Spleen (tissue), 11 donors: ENCODE measurements at regions not wholly inside any gene's neighbourhood (a gene's known extent, or its start where the extent isn't known, plus 50 kb on each side); places are given as distances from the start of the nearest gene placed in this dataset.
"Not testable (repeated sequence)": the region's sequence is repeated elsewhere in the genome, so short reads cannot be mapped to it uniquely, and the experiment has no call there.

ENCODE experiments used
- DNase-seq: peaks from one replicate; pipeline ENCODE4 v3.0.0-alpha.2; 2020
- H3K27ac ChIP-seq, 8 donors: fragments of 200-600 bp; sonication (generic) in 7 of 8; 1 replicate in 4 of 8; 2 replicates in 4 of 8; pipeline versions ENCODE4 v1.5.0 to v1.8.0; 2016 to 2021; ENCODE audit warnings: inconsistent platforms in 4 of 8, mild to moderate bottlenecking in 4 of 8, moderate library complexity in 1 of 8
- H3K27me3 ChIP-seq, 7 donors: fragments of 200-600 bp; sonication (generic) in 6 of 7; replicated peaks in 1 of 7; 1 replicate in 4 of 7; 2 replicates in 3 of 7; pipeline versions ENCODE4 v1.5.0 to v1.8.0; 2016 to 2021; ENCODE audit warnings: inconsistent platforms in 3 of 7, mild to moderate bottlenecking in 1 of 7
- H3K36me3 ChIP-seq, 6 donors: fragments of 200-600 bp; sonication (generic) in 5 of 6; 1 replicate in 4 of 6; 2 replicates in 2 of 6; pipeline versions ENCODE4 v1.5.0 to v1.8.0; 2016 to 2021; ENCODE audit warnings: inconsistent platforms in 2 of 6
- H3K4me1 ChIP-seq, 6 donors: fragments of 200-600 bp; sonication (generic) in 5 of 6; 1 replicate in 3 of 6; 2 replicates in 3 of 6; pipeline versions ENCODE4 v1.5.0 to v1.8.0; 2016 to 2021; ENCODE audit warnings: inconsistent platforms in 3 of 6
- H3K4me3 ChIP-seq, 8 donors: fragments of 200-600 bp; sonication (generic) in 7 of 8; 1 replicate in 4 of 8; 2 replicates in 4 of 8; pipeline versions ENCODE4 v1.5.0 to v1.8.0; 2016 to 2021; ENCODE audit warnings: inconsistent platforms in 4 of 8, mild to moderate bottlenecking in 4 of 8, moderate library complexity in 2 of 8
- H3K9me3 ChIP-seq, 8 donors: fragments of 200-600 bp; sonication (generic) in 7 of 8; 1 replicate in 4 of 8; 2 replicates in 4 of 8; pipeline versions ENCODE4 v1.5.0 to v1.8.0; 2016 to 2021; ENCODE audit warnings: inconsistent platforms in 4 of 8
- CTCF ChIP-seq, 11 experiments: fragments of 200-600 bp in 7 of 11; fragments of 450-650 bp in 4 of 11; sonication (generic) in 4 of 11; IDR thresholded peaks in 8 of 11; conservative IDR thresholded peaks in 3 of 11; 1 replicate in 7 of 11; 2 replicates in 4 of 11; pipeline versions ENCODE4 v1.4.0 to v1.8.0; 2016 to 2021; ENCODE audit warnings: antibody characterized with exemption in 11 of 11, inconsistent platforms in 4 of 11, mild to moderate bottlenecking in 1 of 11
- POLR2A ChIP-seq, 3 donors: fragments of 450-650 bp; IDR thresholded peaks; one replicate each; pipeline ENCODE4 v1.5.1; 2017; ENCODE audit warnings: antibody characterized with exemption in 3 of 3, mild to moderate bottlenecking in 1 of 3
- POLR2AphosphoS5 ChIP-seq, 3 donors: sonication (generic); formaldehyde crosslinking; IDR thresholded peaks; one replicate each; pipeline ENCODE4 v1.5.1; 2017; ENCODE audit warnings: antibody characterized with exemption in 3 of 3
- WGBS, 5 donors: extraction: QIAGEN DNeasy Blood & Tissue Kit in 3 of 5; methylation state at CpG; one replicate each; pipeline versions ENCODE4 v1.1.5 to v1.1.7; 2013 to 2018; 5-methylcytosine and 5-hydroxymethylcytosine counted together
- intact Hi-C: fragments of 100-400 bp; cut with DNase I; formaldehyde crosslinking; loops from one replicate; pipeline ENCODE4 v1.15.0; 2023; ENCODE audit warnings: low total_unique reads
- donor health status: healthy with polysubstance abuse.
- donor health status: DM: no; HTN: no; CAD: no; lungs with moderate emphysema.
- donor health status: DM: no; HTN: no; CAD: no.
- donor health status: Bipolar disorder and iron deficiency.
- donor health status: healthy.
- donor health status: DM: no; HTN: no; CAD: no.
- donor health status: DM: yes; HTN: yes; CAD: no.

GRCh38 chr13:18233783-18234299 lies 947.8 kb downstream of the TUBA3C start:
- DNase-seq: no peak
- no peaks in the 10 kb centered on the region for H3K27me3 ChIP-seq
- TF ChIP-seq POLR2A (IDR thresholded peaks at IDR 0.05): no peak
- no peak for TF ChIP-seq CTCF (IDR thresholded peaks at IDR 0.05 in 8 of 11, conservative IDR thresholded peaks at IDR 0.05 in 3 of 11)
- no peak for TF ChIP-seq POLR2AphosphoS5 (IDR thresholded peaks at IDR 0.05)
- no peaks in the 10 kb centered on the region for H3K4me1 ChIP-seq
- H3K4me3 ChIP-seq: no peak overlapping the region
- peaks cover 0 to 63% (median 20%) of the 10 kb centered on the region in 8 donors for H3K9me3 ChIP-seq
- intact Hi-C loops: no loop called here
- H3K36me3 ChIP-seq: no peaks in the 10 kb centered on the region
- no peak overlapping the region for H3K27ac ChIP-seq
- 92 to 97% (median 96%) methylated on average over 35 to 71 of the region's 71 CpGs for WGBS, 5 donors

- TF ChIP-seq POLR2AphosphoS5 (IDR thresholded peaks at IDR 0.05): no peak
- DNase-seq: no peak
- Histone ChIP-seq H3K4me3 (no peak overlapping the region), H3K27ac (no peak overlapping the region), H3K4me1 (no peaks in the 10 kb centered on the region), H3K27me3 (no peaks in the 10 kb centered on the region), H3K36me3 (no peaks in the 10 kb centered on the region), H3K9me3 (peaks cover 0 to 61% (median 20%) of the 10 kb centered on the region in 8 donors)
- intact Hi-C loops: no loop called here
- 93 to 96% (median 95%) methylated on average over 58 to 95 of the region's 95 CpGs for WGBS, 5 donors
Observed at GRCh38 chr13:18232994-18233782, 948.4 kb downstream of the TUBA3C start.

- no peak overlapping the region for H3K27ac ChIP-seq
- WGBS, 5 donors: 92 to 98% (median 95%) methylated on average over 47 to 80 of the region's 80 CpGs
- H3K36me3 ChIP-seq: no peaks in the 10 kb centered on the region
- no peak overlapping the region for H3K4me3 ChIP-seq
- no peak for DNase-seq
- TF ChIP-seq POLR2A (IDR thresholded peaks at IDR 0.05) (no peak), POLR2AphosphoS5 (IDR thresholded peaks at IDR 0.05) (no peak), CTCF (IDR thresholded peaks at IDR 0.05 in 8 of 11, conservative IDR thresholded peaks at IDR 0.05 in 3 of 11) (no peak)
- H3K9me3 ChIP-seq: peaks cover 0 to 55% (median 19%) of the 10 kb centered on the region in 8 donors
- no peaks in the 10 kb centered on the region for H3K4me1 ChIP-seq
- H3K27me3 ChIP-seq: no peaks in the 10 kb centered on the region
- intact Hi-C loops: no loop called here
Observed at GRCh38 chr13:18232298-18232993, 949.2 kb downstream of the TUBA3C start.

- WGBS, 5 donors: 59 to 67% (median 64%) methylated on average over 3 of the region's 3 CpGs; no CpG with 5 or more reads in 1 of the 5 donors
- H3K36me3 ChIP-seq, H3K9me3 ChIP-seq, DNase-seq, H3K4me1 ChIP-seq, H3K4me3 ChIP-seq, H3K27me3 ChIP-seq, H3K27ac ChIP-seq, intact Hi-C loops: not testable (repeated sequence)
Observed at GRCh38 chr13:18224411-18224810, 957.2 kb downstream of the TUBA3C start.

GRCh38 chr13:18214689-18215088 lies 966.9 kb downstream of the TUBA3C start:
- DNase-seq, H3K4me1 ChIP-seq, H3K27me3 ChIP-seq, H3K36me3 ChIP-seq, intact Hi-C loops, H3K27ac ChIP-seq, H3K4me3 ChIP-seq: not testable (repeated sequence)
- peaks cover 0 to 34% (median 4%) of the 10 kb centered on the region in 8 donors for H3K9me3 ChIP-seq

GRCh38 chr13:18213511-18213910 lies 968.1 kb downstream of the TUBA3C start:
- DNase-seq, H3K27me3 ChIP-seq, intact Hi-C loops, H3K27ac ChIP-seq, H3K36me3 ChIP-seq, H3K4me3 ChIP-seq, H3K4me1 ChIP-seq: not testable (repeated sequence)
- 46 to 70% (median 62%) methylated on average over 2 of the region's 2 CpGs for WGBS, 5 donors
- peaks cover 0 to 39% (median 4%) of the 10 kb centered on the region in 8 donors for H3K9me3 ChIP-seq
